T-helper 1 cell treated with Interleukin-12 subunit alpha and Interleukin-12 subunit beta and Interleukin-4 antibody, amounts not matched to agents 30 ng/mL and 1 ng/mL, for 36 hours (primary cell): ENCODE measurements at regions not wholly inside any gene's neighbourhood (a gene's known extent, or its start where the extent isn't known, plus 50 kb on each side); places are given as distances from the start of the nearest gene placed in this dataset.
"Not testable (repeated sequence)": the region's sequence is repeated elsewhere in the genome, so short reads cannot be mapped to it uniquely, and the experiment has no call there.

Source experiments
- intact Hi-C: fragments of 100-400 bp; cut with micrococcal nuclease; formaldehyde crosslinking; loops from one replicate; pipeline ENCODE4 v1.15.1; 2024

DNA sequence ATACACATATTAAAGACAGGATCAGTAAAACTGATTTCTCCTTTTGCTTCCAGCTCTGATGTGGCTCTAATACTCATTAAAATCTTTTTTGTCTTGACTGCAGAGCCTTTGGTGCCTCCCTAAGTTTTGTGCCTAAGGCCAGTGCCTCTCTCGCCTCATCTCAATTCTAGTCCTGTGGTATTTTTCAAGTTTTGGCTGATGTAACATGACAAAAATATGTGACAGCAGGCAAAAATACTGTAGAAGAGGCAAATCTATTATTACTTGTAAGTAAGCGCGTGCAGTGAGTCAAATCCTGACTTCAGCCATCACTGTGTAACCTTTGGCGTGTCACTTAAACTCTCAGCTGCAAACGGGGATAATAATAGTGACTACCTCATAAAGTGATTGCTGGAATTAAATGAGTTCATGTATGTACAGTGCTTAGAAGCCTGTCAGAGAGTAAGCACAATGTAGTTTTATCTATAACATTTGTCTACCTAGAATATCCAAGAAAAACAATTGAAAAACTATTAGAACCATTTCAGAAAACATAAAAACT lies 74.0 kb downstream of the MAB21L3 start:
- intact Hi-C loops = no loop called here

DNA sequence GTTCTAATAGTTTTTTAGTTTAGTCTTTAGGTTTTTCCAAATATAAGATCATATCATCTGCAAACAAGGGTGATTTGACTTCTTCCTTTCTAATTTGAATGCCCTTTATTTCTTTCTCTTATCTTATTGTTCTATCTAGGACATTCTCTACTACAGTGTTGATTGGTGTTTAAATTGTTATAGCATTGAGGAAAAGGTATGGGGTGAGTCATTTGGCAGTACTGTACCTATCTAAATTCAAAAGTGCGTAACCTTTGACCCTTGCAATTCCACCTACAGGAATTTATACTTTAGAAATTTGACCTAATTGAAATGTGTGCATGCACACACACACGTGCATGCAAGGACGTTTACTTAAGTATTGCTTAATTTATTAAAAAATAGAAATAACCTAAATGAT lies 78.3 kb downstream of the MAB21L3 start:
- intact Hi-C loops = no loop called here

DNA sequence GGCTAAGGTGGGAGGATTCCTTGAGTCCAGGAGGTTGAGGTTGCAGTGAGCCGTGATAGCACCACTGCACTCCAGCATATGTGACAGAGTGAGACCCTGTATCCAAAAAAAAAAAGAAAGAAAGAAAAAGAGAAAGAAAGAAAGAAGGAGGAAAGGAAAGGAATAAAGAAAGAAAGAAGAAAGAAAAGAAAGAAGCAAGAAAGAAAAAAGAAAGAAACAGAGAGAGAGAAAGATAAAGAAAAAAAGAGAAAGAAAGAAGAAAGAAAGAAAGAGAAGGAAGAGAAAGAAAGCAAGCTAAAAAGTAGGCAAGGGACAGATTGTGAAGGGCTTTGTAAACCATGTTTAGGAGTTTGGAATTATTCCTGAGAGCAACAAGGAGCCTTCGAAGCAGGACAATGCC lies 80.1 kb downstream of the MAB21L3 start:
- intact Hi-C loops = no loop called here

DNA sequence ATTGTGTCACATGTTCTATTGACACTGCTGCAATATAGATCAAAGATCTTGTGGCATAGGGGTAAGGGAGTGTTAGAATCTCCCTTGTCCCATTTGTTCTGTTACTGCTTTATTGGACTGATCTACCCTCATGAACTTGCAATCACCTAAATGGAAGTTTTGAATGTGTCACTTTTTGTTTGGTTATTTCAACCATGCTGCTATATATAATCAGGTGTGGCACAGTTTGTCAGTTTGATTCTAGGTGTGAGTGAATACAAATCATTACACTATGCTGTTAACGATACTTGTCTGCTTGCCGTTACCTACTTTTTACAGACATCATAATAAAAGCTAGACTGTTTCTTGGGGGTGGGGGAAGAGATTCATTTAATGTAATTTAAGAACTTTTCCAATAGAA lies 82.6 kb downstream of the MAB21L3 start:
- intact Hi-C loops = no loop called here

DNA sequence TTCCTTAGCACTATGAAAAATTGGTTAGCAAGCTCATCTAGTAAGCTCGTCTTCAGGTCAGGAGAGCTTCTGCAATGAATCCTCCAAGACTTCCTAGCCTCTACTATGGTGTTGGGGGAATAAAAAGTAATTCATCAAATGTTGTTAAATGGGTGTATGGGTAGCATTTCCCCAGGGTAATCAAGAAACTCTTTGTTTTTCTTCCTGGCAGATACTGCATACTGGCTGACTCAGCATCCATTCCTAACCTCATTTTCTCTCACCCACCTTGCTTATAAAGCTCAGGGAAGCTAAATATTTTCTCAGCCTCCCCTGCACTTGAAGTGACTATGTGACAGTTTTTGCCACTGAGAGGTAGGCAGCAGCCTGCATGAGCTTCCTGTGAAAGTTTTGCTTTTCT lies 83.4 kb downstream of the MAB21L3 start:
- intact Hi-C loops = no loop called here

DNA sequence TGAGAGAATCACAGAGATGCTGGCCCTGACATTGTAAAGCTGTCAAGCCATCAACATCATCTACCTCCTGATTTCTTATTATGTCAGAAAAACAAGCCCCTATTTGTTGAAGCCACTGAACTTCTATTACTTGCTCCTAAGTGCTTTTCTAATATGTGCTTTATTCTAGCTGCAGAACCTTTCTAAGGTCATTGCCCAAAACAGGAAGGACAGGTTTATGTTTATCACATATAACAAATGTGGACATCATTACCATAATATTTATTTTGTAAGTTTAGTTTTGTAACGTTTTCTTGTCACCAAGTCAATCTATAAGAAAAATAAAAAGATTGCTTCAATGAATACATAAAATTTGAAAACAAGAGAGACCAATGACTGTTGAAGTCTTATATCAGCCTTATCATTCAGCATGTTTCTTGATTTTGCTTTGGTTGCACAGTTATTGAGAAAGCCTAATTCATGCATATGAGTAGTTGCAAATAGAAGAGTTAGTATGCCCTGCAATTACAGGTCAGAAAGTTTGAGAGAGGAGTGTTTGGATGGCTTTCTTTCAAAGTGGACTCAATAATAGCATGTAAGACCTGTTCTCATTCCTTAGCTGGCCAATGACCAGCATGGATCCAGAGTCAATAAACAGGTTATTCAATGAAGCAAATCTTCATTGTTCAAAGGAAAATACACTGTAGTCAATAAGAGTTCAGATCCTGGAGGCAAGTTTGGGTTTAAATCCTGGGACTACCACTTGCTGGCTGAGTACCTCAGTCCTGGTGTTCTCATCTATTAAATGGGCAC lies 84.1 kb downstream of the MAB21L3 start:
- intact Hi-C loops = no loop called here

DNA sequence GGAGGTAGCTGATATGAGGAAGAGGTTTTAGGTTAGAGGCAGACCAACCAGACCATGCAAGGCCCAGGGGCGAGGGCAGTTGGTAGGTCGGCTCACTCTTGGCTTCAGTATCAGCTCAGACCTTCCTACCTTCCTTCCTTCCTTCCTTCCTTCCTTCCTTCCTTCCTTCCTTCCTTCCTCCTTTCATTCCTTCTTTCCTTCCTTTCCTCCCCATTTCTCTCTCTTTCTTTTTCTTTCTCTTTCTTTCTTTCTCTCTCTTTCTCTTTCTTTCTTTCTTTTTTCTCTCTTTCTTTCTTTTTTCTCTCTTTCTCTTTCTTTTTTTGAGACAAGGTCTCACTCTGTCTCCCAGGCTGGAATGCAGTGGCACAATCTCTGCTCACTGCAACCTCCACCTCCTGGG lies 89.1 kb downstream of the MAB21L3 start:
- intact Hi-C loops = not testable (repeated sequence)

DNA sequence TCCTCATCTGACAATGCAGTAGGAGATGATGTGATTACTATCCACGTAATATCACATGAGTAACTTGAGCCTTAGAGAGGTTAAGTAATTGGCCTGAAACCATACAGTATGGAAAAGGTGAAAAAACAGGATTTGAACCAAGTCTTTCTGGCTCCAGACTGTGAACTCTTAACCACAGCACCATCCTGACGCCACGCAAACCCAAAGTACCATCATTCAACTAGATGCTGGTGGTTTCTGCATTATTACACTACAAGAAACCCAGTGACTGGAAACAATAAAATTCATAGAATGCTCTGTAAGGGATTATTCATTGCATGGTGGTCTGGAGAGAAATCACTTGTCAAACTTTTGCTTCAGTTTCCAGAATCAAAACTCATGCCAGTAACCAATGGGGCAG lies 90.7 kb downstream of the MAB21L3 start:
- intact Hi-C loops = no loop called here

DNA sequence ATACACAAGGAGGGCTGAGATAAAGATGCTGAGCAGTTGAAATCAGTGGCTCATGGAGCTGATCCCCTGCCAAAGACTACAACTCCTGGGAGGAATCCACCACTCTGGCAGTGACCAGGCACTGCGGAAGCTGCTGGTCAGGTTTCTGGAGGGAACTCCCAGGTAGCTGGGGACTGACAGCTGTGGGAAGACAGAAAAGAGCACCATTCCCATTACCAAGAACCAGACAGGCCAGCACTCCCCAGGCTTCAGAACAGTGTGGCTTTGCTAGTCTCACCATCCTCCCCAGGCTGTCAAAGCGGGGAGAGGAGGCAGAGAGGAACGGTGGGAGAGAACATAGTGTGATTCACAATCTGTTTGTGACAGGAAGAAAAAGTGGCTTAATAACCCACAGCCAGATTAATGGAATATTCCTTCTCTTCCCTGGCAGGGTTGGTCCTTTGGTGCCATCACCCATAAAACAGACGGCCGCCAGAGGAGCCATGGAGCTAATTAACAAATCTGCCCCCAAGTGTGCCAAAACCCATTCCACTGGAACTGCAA lies 92.1 kb downstream of the MAB21L3 start:
- intact Hi-C loops = no loop called here

DNA sequence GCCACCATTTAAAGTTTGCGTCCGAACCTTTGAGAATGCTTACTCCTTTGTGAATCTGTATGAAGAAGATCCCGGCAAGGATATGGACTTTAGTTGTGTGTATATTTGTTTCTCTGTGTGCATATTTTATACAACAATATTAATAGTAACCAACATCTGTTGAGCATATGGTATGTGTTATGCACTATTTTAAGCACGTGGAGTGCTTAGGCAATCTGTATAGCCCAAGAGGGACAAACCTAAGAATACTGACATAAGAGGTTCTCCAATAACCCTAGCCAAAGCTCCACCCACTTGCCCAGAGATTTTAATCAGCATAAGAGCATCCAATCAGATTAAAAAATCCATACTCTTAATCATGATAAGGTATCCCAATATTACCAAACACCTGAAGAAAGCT lies 92.7 kb downstream of the MAB21L3 start:
- intact Hi-C loops = no loop called here

DNA sequence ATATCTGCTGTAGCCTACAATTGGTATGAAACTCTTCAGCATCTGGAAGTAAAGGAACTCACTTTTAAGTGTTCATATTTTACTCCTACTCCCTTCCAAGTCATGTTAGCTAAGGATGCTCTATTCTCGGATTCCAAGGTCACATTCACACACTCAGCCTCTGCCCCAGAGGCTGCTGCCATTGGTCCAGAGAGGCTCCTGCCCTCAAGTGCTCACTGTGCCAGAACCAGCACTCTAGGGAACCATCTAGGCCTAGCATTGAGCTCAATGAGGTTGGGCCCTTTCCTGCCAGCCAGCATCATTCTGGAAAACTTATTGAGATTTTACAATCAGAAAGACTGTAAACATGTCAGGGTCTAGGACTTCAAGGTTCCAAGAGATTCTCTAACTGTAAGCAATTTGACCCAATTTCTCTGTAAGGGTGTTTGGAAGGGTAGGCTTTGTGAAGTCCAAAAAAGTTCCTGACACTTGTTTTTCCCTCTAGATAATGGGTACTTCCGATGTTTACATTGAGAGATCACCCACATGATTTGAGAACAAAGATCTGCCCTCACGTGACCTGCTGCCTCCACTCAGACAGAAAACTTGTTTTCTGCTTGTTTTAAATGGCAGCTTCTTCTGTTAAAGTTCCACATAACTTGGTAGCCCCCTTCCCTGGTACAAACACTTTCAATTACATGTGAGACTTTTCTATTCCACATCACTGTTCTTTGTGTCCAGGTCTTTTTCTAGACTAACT lies 94.9 kb downstream of the MAB21L3 start:
- intact Hi-C loops = no loop called here

DNA sequence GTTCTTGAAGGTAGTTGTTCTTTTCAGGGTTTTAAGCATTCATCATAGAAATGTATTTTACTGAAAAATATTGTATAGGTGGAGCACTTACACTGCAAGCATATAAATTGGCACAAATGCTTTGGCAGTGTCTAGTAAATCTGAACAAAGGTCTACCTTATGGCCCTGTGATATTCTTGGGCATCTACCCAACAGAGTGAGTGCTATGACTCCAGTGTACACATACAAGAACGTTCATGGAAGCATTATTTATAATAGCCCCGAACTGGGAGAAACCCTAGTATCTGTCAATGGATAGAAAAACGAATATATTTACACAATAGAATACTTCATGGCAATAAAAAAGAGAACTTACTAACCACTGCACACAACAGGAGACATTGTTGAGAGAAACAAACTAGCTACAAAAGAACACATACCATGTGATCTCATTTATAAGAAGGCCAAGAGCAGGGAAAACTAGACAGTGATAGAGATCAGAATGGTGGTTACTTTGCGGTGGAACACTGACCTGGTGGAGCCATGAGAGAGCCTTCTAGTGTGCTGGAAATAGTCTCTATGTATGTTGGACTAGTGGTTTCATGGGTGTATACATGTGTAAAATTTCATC lies 96.0 kb downstream of the MAB21L3 start:
- intact Hi-C loops = no loop called here

DNA sequence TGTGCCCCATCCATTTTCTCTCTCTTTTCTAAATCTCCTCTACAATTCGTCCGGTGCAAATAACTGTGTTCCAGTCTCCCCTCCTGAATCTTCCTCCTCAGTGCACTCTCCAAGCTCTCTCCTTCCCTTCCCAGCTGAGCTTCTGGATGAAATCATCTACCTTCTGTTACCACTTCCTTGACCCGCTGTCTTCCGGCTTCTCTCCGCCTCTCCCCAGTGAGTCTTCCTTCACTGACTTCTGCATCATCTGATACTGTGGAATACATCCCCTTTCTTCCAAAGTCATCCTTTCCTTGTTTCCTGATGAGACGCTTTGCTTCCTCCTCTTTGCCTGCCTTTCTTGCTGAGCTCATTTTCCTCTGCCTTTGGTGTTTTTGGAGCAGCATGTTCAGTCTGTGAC lies 96.9 kb downstream of the MAB21L3 start:
- intact Hi-C loops = no loop called here

DNA sequence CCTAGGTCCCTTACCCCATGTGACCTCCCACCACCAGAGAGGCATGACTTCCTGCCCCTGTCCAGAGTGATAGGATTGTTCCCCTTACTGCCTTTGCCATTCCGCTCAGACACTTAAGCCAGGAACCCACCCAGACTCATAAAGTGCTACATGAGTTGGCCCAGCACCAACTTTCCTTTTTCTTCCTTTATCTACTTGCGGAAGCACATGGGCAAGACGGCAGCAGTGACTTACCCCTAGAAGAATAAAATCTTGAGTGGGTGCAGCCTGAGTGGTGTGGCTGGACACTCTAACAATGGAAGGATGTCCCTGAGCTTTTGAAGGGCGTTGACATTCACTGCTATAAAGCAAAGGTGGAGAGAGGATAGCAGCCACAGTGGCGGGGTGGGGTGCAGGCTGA lies 100.1 kb downstream of the MAB21L3 start:
- intact Hi-C loops = no loop called here

DNA sequence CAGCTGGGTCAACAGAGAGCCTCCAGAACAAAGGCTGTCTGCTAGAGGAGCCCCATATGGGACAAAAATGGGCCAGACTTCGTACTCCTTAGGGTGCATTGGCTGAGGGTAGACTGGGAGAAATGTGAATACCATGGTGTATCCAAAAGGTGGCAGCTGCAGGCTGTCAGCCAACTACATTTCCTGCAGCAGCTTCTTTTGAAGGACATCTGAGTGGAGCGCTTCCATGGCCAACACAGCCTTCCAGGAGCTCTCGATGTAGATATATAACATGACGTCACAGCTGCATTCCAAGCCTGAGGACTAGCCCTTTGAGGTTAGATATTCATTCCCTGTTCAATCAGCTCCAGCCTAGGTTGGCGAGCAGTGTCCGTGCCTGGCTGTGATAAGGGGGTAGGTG lies 107.7 kb downstream of the MAB21L3 start:
- intact Hi-C loops = no loop called here

DNA sequence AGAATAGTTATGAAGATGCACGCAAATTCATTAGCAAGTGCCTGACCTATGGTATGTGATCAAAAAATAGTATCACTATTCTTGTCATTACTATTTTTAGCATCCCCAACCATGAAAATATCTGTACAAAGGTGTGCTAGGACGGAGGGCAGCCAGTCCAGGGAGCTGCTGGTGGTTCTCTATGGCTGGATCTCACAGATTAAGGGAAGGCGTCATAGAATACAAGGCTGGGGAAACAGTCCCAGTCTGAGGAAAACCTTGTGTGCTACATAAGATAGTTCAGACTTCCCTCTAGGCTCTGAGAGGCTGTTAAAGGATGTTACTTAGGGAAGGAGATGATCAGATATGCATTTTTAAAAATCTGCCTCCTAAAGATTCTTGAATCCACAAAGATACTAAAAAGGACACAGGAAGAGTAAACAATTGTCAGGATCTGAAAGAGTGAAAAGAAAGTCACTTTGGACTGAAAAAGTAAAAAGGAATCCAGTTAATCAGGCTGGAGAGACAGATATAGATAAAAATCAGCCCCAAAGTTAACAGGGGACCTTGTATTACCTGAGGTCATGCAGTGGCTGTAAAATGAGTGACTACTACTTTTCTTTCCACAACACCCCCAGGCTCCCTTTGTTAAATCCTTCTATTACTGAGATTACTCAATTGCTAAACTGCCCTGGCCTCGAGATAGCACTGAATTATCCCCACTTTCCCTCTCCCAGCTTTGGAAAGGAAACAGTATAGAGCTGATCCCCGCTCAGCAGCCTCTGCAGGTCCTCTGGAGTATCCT lies 108.6 kb downstream of the MAB21L3 start:
- intact Hi-C loops = no loop called here

DNA sequence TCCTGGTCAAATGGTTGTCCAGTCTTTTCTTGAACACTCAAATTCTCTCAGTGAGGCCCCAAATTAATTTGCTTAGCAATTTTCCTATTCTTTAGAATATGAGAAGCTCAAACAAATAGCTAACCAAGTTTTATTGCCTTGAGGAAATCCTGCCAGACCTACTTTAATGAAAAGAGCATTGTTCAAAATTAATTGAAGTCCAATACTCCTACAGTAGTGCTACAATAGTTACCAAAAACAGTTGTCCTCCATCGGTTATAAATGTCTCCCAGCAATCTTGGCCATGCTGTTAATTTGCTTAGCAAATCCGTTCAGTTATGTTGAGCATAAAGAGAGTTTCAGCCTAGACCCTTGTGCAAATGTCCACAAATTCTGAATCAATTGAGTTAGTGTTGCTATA lies 112.9 kb downstream of the MAB21L3 start:
- intact Hi-C loops = no loop called here

DNA sequence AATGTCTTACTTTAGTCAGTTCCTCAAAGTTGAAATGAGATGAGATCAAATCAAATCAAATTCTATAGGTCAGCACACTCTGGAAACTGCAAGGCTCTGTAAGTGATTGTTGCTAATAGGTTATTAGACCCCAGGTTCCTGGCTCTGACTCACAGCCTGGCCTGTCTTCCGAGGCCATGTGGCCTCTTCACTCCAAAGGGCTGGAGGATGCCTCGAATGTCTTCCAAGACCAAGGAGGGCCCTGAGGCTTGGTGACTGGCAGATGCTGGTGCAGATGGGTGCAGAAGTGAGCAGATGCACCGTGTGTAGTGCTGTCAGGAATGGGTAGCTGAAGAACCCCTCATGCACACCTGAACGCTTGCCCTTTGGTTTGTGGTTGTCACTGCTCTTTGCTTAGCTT lies 113.4 kb downstream of the MAB21L3 start:
- intact Hi-C loops = no loop called here

DNA sequence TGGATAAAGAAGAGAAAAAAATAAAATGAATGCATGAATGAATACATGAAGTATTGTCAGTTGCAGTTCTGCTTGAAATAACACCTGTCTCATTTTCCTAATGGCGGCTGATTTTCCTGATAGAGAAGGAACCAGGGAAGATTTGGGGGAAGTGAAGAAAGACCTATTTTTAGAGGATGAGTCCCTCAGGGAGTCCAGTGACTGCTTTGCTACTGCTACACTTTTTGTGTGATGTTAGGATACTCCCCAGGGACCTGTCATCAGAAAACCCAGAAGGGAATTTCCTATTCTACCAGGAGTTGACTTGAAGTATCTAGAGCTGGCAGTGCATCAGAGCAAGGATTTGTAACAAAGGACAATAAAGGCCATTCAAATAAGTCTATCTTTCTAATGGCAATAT lies 114.8 kb downstream of the MAB21L3 start:
- intact Hi-C loops = no loop called here

DNA sequence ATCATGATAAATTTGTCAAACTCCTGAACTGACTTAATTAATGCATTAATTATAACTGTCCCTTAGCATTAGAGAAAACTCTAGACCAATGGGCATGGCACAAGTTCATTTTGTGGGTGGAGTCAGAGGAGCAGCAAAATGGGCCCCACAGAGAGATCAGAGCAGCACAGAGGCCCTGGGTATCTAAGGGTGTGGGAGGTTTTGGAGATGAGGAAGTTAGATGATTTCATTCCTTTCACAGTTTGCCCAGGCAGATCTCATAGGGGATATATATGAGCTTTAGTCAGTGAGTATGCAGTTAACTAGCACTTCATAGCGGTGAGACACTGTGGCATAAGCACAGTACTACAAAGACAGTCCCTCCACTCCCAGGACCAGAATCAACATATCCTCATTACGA lies 117.3 kb downstream of the MAB21L3 start:
- intact Hi-C loops = no loop called here

DNA sequence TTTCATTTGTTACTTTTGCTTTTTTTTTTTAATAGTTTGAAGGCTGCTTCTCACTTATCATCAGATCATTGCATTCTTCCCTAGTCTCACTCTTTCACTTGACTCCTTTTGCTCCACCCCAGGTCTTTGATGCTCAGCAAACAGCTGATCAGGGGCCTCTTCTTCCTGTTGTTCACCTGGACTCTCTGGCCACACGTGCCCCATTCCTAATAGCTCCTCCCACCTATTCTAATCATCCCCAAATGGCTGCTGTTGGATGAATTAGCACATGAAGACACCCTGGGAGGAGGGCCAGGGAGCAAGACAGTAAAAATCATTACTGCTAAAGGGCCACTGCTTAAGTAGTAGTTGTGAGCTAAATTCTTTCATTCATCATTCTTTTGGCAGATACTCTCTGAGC lies 119.5 kb downstream of the MAB21L3 start:
- intact Hi-C loops = no loop called here
